G401.6 (cell line): ENCODE measurements at regions not wholly inside any gene's neighbourhood (a gene's known extent, or its start where the extent isn't known, plus 50 kb on each side); places are given as distances from the start of the nearest gene placed in this dataset.
"Not testable (repeated sequence)": the region's sequence is repeated elsewhere in the genome, so short reads cannot be mapped to it uniquely, and the experiment has no call there.

Experiments used
- FAIRE-seq: peaks from 2 replicates; lab custom pipeline; 2012; peaks lifted over from hg19 to GRCh38; lab: Jason Lieb, UNC

GRCh38 chr6:4459032-4459431 lies 317.2 kb upstream of the CDYL start:
- no peak for FAIRE-seq

DNA sequence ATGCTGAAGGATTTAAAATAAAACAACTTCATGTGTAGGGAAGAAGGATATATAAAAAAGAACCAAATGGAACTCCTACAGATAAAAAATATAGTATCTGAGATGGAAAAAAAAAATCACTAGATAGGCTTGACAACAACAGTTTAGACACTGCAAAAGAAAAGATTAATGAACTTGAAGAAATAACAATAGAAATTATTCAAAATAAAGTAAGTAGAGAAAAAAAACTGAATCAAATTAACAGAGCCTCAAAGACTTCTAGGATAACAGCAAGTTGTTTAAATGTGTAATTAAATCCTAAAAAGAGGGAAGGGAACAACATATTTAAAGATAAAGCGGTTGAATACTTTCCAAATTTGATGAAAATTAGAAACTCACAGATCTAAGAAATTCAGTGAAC lies 316.3 kb upstream of the ECI2 start:
- no peak for FAIRE-seq

GRCh38 chr6:4451081-4451480 lies 315.7 kb upstream of the ECI2 start:
- FAIRE-seq = no peak

- no peak for FAIRE-seq
Observed at GRCh38 chr6:4450237-4450636, 314.9 kb upstream of the ECI2 start.

DNA sequence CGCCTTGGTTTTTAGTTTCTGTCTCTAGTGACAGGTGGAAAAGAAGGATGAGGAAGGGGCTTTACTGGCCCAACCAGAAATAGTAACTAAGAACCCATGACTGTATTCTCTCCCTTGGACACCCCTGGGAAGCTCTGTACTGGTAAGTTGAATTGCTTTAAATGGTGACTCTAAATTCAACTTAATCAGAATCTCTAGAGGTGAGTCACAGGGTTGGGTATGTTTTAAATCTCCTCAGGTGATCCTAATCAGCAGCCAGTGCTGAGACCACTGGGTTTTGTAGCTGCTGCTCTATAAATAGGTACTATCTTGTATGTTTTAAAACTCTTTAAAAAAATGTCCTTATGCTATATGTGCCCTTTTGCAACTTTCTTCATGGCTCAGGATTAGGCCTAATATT lies 314.0 kb upstream of the ECI2 start:
- no peak for FAIRE-seq

GRCh38 chr6:4448841-4449240 lies 313.5 kb upstream of the ECI2 start:
- FAIRE-seq = no peak

- no peak for FAIRE-seq
Observed at GRCh38 chr6:4447639-4448330, 312.4 kb upstream of the ECI2 start.

DNA sequence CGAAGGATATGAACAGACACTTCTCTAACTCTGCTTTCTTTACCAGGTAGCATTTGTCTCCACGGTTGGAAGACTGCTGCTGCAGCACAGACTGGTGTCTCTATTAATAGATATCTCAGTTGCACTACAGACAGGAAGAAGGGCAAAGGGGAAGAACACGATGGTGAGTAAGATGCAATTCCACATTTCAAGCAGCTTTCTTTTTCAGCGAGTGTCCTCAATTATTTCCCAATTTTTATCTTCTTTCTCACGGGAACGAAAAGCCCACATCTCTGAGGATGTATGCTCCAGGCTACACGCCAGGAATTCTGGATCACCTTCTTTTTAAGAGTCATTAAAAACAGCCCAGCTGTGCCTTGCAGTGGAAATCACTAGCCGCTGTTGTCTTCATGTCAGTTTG lies 311.6 kb upstream of the ECI2 start:
- no peak for FAIRE-seq

- FAIRE-seq = no peak
Observed at GRCh38 chr6:4441981-4442434, 306.6 kb upstream of the ECI2 start.

DNA sequence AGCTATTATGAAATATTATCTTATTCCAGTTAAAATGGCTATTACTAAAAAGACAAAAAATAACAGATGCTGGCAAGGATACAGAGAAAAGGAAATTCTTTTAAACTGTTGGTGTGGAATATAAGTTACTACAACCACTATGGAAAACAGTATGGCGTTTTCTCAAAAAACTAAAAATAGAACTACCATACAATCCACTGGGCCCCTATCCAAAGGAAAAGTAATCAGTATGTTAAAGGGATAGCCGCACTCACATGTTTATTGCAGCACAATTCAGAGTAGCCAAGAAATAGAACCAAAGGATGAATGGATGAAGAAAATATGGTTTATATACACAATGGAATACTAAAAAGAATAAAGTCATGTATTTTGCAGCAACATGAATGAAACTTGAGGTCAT lies 303.8 kb upstream of the ECI2 start:
- FAIRE-seq = no peak

GRCh38 chr6:4437342-4437741 lies 302.0 kb upstream of the ECI2 start:
- no peak for FAIRE-seq

DNA sequence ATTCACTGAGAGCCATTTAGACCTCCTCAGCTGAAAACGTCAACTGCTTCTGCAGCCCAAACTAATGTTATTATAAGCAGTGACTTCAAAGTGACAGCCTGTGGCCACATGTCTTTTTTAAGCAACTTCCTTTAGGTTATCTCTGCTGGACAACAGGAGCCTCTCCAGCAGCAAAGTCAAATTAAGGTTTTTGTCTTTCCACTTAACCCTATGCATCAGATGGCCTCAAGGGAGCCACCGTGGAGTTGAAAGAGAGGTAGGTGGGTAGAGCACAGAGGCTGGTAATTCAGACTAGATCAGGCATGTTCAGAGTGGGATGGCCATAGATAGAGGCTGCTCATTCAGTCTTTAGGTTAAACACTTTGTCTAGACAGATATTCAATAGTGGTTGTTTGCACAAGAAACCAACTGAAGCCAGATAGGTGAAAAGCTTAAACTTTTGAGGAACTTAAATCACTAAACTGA lies 300.6 kb upstream of the ECI2 start:
- FAIRE-seq = no peak

DNA sequence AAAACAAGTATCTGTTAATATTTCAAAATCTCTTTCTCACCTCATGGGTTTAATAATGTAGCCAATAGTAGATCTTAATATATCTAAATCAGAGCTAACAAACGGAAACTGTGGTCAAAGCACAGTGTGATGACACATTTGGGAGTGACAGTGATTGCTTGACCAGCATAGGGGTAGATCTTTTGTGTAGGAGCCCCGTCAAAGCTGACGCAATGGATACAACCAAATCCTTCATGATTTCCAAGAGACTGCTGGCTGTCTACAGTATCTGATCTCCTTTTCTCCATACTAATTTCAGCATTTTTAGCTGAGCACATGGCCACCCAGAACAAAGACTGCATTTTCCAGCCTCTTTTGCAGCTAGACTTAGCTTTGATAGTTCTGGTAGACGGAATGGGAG lies 299.3 kb upstream of the ECI2 start:
- FAIRE-seq = no peak

- no peak for FAIRE-seq
Observed at GRCh38 chr6:4433199-4433598, 297.8 kb upstream of the ECI2 start.

- FAIRE-seq = no peak
Observed at GRCh38 chr6:4426968-4427367, 291.6 kb upstream of the ECI2 start.

DNA sequence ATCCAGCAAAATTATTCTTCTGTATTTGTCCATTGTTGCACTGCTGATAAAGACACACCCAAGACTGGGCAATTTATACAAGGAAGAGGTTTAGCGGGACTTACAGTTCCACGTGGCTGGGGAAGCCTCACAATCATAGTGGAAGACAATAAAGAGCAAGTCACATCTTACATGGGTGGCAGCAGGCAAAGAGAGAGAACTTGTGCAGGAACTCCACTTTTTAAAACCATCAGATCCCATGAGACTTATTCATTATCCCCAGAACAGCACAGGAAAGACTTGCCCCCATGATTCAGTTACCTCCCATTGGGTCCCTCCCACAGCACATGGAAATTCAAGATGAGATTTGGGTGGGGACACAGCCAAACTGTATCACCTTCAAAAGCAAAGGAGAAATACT lies 286.5 kb upstream of the ECI2 start:
- FAIRE-seq = no peak

DNA sequence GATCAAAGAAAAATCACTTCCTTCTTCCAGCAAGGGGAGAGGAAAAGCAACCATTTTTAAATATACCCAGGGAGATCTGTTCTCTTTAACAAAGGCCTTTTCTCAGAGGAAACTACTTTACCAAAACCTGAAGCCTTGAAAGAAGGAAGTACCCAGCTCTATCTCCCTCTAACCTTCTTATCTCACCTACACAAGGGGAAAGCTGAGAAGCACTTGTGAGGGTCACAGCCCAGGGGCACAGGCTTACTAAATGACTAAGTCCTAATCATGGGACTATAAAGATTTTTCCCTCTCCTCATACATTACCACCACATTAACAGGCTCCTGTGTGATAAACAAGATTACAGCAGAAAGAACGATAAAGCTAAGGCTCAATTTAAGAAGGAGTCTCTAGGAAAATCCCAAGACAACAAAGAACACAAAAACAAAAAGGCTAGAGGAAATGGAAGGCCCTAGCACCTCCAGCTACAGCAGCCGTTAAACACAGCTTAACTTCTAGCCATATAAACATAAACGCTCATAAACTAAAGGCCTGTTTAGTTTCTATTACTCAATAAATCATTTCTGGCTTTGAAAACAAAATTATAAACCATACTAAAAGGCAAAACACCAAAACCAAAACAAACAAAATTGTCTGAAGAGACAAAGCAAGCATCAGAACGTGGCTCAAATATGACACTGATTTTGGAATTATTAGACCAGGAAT lies 284.9 kb upstream of the ECI2 start:
- FAIRE-seq = no peak

DNA sequence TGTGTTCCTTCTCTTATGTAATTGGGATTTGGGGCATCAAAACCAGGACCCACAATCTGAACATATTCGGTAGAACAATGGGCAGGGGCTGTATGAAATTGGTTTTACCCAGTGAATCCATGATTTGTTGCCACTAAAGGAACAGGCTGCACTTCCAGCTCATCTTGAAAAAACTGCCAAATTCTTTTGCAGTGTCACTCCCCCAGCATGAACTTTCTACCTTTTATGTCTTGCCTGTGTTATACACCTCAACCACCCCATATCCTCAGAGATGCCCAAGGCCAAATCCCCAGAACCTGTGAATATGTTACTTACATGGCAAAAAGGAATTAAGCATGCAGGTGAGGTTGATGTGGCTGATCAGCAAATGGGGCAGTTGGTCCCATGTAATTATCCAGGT lies 280.2 kb upstream of the ECI2 start:
- FAIRE-seq = no peak

DNA sequence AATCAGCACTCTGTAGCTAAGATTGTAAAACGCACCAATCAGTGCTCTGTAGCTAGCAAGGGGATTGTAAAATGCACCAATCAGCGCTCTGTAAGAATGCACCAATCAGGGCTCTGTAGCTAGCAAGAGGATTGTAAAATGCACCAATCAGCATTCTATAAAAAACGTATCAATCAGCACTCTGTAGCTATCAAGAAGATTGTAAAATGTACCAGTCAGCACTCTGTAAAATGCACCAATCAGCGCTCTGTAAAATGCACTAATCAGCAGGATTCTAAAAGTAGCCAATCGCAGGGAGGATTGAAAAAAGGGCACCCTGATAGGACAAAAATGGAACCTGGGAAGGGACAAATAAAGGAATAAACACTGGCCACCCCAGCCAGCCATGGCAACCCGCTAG lies 278.7 kb upstream of the ECI2 start:
- not testable (repeated sequence) for FAIRE-seq

GRCh38 chr6:4413073-4413472 lies 277.7 kb upstream of the ECI2 start:
- FAIRE-seq = no peak

- FAIRE-seq = no peak
Observed at GRCh38 chr6:4412488-4412887, 277.1 kb upstream of the ECI2 start.

- FAIRE-seq = no peak
Observed at GRCh38 chr6:4412077-4412476, 276.7 kb upstream of the ECI2 start.

- FAIRE-seq = not testable (repeated sequence)
Observed at GRCh38 chr6:4407710-4408109, 272.3 kb upstream of the ECI2 start.

- no peak for FAIRE-seq
Observed at GRCh38 chr6:4405621-4406212, 270.3 kb upstream of the ECI2 start.
